ENCODE measurements at regions not wholly inside any gene's neighbourhood (a gene's known extent, or its start where the extent isn't known, plus 50 kb on each side); places are given as distances from the start of the nearest gene placed in this dataset.

DNA sequence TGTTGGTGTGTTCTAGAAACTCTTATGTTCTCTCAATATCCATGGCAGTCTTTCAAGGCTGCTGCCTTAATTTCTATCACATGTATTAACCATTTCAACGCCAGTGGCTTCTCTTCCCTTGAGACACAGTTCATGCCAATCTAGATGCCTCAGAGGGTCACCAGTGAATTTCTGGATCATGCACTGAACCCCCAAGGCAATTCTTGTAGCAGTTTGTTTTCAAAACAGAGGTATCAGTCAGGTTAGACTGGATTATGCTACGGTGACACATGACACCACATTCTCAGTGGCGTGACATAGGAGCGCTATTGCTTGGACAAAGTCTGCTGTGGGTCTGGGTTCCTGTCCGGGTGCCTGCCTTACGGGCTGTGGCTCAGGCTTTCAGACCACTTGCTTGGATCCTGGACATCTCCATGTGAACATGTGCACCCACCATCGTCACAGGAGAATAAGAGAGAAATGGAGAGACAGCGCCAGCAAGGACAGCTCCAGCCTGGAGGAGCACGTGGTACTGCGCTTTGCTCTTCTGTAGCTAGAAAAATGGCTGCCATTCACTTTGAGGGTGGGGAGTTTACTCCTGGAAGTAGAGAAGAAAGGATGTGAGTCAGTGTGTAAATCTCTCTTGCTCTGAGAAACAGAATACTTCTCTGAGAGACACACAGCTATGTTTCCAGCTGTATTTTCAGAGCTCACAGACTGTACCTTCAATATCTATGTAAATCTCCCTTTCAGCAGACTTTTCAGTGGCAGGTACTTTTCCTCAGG lies 329.3 kb upstream of the ADCY2 start:
- TF ChIP-seq, protein P1, sequence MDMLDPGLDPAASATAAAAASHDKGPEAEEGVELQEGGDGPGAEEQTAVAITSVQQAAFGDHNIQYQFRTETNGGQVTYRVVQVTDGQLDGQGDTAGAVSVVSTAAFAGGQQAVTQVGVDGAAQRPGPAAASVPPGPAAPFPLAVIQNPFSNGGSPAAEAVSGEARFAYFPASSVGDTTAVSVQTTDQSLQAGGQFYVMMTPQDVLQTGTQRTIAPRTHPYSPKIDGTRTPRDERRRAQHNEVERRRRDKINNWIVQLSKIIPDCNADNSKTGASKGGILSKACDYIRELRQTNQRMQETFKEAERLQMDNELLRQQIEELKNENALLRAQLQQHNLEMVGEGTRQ (IDR thresholded peaks at IDR 0.05; ENCODE audit: low read depth, low read length): no peak
- TF ChIP-seq, protein P2, sequence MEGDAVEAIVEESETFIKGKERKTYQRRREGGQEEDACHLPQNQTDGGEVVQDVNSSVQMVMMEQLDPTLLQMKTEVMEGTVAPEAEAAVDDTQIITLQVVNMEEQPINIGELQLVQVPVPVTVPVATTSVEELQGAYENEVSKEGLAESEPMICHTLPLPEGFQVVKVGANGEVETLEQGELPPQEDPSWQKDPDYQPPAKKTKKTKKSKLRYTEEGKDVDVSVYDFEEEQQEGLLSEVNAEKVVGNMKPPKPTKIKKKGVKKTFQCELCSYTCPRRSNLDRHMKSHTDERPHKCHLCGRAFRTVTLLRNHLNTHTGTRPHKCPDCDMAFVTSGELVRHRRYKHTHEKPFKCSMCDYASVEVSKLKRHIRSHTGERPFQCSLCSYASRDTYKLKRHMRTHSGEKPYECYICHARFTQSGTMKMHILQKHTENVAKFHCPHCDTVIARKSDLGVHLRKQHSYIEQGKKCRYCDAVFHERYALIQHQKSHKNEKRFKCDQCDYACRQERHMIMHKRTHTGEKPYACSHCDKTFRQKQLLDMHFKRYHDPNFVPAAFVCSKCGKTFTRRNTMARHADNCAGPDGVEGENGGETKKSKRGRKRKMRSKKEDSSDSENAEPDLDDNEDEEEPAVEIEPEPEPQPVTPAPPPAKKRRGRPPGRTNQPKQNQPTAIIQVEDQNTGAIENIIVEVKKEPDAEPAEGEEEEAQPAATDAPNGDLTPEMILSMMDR (conservative IDR thresholded peaks at IDR 0.05; ENCODE audit: low read depth, low read length): no peak

Data from IMR-90 (cell line).